ENCODE measurements at regions not wholly inside any gene's neighbourhood (a gene's known extent, or its start where the extent isn't known, plus 50 kb on each side); places are given as distances from the start of the nearest gene placed in this dataset.

- DNase-seq (ENCODE audit: extremely low spot score in 2 of 2) = no peak
- H3K27ac ChIP-seq = no peak overlapping the region
- no peak overlapping the region for H3K4me3 ChIP-seq
- no peaks in the 10 kb centered on the region for H3K9me3 ChIP-seq
- no peak for TF ChIP-seq CTCF (IDR thresholded peaks at IDR 0.05)
- TF ChIP-seq POLR2A (IDR thresholded peaks at IDR 0.05) = no peak
- no peak for TF ChIP-seq POLR2AphosphoS5 (IDR thresholded peaks at IDR 0.05; ENCODE audit: insufficient read depth in 1 of 2, low read depth in 1 of 2)
- no peaks in the 10 kb centered on the region for H3K27me3 ChIP-seq
- H3K36me3 ChIP-seq = no peaks in the 10 kb centered on the region
- intact Hi-C loops (cut with DNase I) = no loop called here
- peaks cover 8% of the 10 kb centered on the region for H3K4me1 ChIP-seq
Observed at GRCh38 chr22:44585559-44586350, 87.7 kb upstream of the RTL6 start.

- intact Hi-C loops (cut with DNase I) = no loop called here
- no peak overlapping the region for H3K4me3 ChIP-seq
- no peak for DNase-seq (ENCODE audit: extremely low spot score in 2 of 2)
- no peaks in the 10 kb centered on the region for H3K9me3 ChIP-seq
- TF ChIP-seq CTCF (IDR thresholded peaks at IDR 0.05) (no peak), POLR2AphosphoS5 (IDR thresholded peaks at IDR 0.05; ENCODE audit: insufficient read depth in 1 of 2, low read depth in 1 of 2) (no peak), POLR2A (IDR thresholded peaks at IDR 0.05) (no peak)
- H3K4me1 ChIP-seq = peaks cover 8% of the 10 kb centered on the region
- H3K36me3 ChIP-seq = no peaks in the 10 kb centered on the region
- H3K27ac ChIP-seq = no peak overlapping the region
- H3K27me3 ChIP-seq = no peaks in the 10 kb centered on the region
Observed at GRCh38 chr22:44584256-44584902, 86.3 kb upstream of the RTL6 start.

- Histone ChIP-seq H3K4me3 (no peak overlapping the region), H3K27me3 (no peaks in the 10 kb centered on the region), H3K36me3 (no peaks in the 10 kb centered on the region), H3K9me3 (no peaks in the 10 kb centered on the region), H3K4me1 (peaks cover 8% of the 10 kb centered on the region), H3K27ac (no peak overlapping the region)
- TF ChIP-seq CTCF (IDR thresholded peaks at IDR 0.05) (no peak), POLR2A (IDR thresholded peaks at IDR 0.05) (no peak), POLR2AphosphoS5 (IDR thresholded peaks at IDR 0.05; ENCODE audit: insufficient read depth in 1 of 2, low read depth in 1 of 2) (no peak)
- DNase-seq (ENCODE audit: extremely low spot score in 2 of 2) = peak in 1 of 2 donors; percentile 70
- intact Hi-C loops (cut with DNase I) = no loop called here
Observed at GRCh38 chr22:44583854-44584253, 85.8 kb upstream of the RTL6 start.

- peak in 1 of 2 donors; percentile 81 for DNase-seq (ENCODE audit: extremely low spot score in 2 of 2)
- TF ChIP-seq POLR2A (IDR thresholded peaks at IDR 0.05) (no peak), POLR2AphosphoS5 (IDR thresholded peaks at IDR 0.05; ENCODE audit: insufficient read depth in 1 of 2, low read depth in 1 of 2) (no peak)
- no peak overlapping the region for H3K4me3 ChIP-seq
- H3K36me3 ChIP-seq = no peaks in the 10 kb centered on the region
- no peak overlapping the region for H3K27ac ChIP-seq
- peaks cover 8% of the 10 kb centered on the region for H3K4me1 ChIP-seq
- no peaks in the 10 kb centered on the region for H3K27me3 ChIP-seq
- no peaks in the 10 kb centered on the region for H3K9me3 ChIP-seq
- intact Hi-C loops (cut with DNase I) = no loop called here
Observed at GRCh38 chr22:44583061-44583760, 85.2 kb upstream of the RTL6 start.

GRCh38 chr22:44582016-44582415 lies 84.0 kb upstream of the RTL6 start:
- Histone ChIP-seq H3K4me3 (no peak overlapping the region), H3K27ac (no peak overlapping the region), H3K36me3 (no peaks in the 10 kb centered on the region), H3K27me3 (no peaks in the 10 kb centered on the region), H3K4me1 (peaks cover 6% of the 10 kb centered on the region), H3K9me3 (no peaks in the 10 kb centered on the region)
- DNase-seq (ENCODE audit: extremely low spot score in 2 of 2) = peak in 1 of 2 donors; percentile 93
- TF ChIP-seq POLR2AphosphoS5 (IDR thresholded peaks at IDR 0.05; ENCODE audit: insufficient read depth in 1 of 2, low read depth in 1 of 2) (no peak), POLR2A (IDR thresholded peaks at IDR 0.05) (no peak), CTCF (IDR thresholded peaks at IDR 0.05) (no peak)
- intact Hi-C loops (cut with DNase I) = no loop called here
